Mucosa of descending colon (tissue), 3 donors: ENCODE measurements at regions not wholly inside any gene's neighbourhood (a gene's known extent, or its start where the extent isn't known, plus 50 kb on each side); places are given as distances from the start of the nearest gene placed in this dataset.

Experiments used
- ATAC-seq: fragments of 200-7000 bp; cut with Tn5 transposase; one replicate; pipeline ENCODE4 v1.9.1; 2020; ENCODE audit warnings: mild to moderate bottlenecking, moderate library complexity
- DNase-seq, 3 donors: peaks; one replicate each; pipeline ENCODE4 v3.0.0-alpha.2; 2020
- H3K36me3 ChIP-seq: fragments of 200-600 bp; one replicate; pipeline ENCODE4 v1.8.0; 2021; ENCODE audit warnings: low read depth, mild to moderate bottlenecking
- H3K4me1 ChIP-seq: fragments of 200-600 bp; one replicate; pipeline ENCODE4 v1.8.0; 2021; ENCODE audit warnings: low read depth, mild to moderate bottlenecking
- H3K4me3 ChIP-seq: fragments of 200-600 bp; one replicate; pipeline ENCODE4 v1.8.0; 2021; ENCODE audit warnings: mild to moderate bottlenecking
- H3K9me3 ChIP-seq: fragments of 200-600 bp; one replicate; pipeline ENCODE4 v1.8.0; 2021; ENCODE audit warnings: mild to moderate bottlenecking
- intact Hi-C, 2 donors: fragments of 100-400 bp; cut with DNase I in 1 of 2; cut with micrococcal nuclease in 1 of 2; formaldehyde crosslinking; loops; one replicate each; pipeline versions ENCODE4 v1.11.0 to v1.11.1; 2022; cut with DNase I, micrococcal nuclease
- TF ChIP-seq, protein P1 (sequence below): fragments of 200-600 bp; IDR thresholded peaks from one replicate; pipeline ENCODE4 v1.8.0; 2022; ENCODE audit warnings: antibody characterized with exemption, mild to moderate bottlenecking
- donor health status: DM: no; HTN: no; CAD: no; lungs with moderate emphysema.
- donor health status: DM: no; HTN: no; CAD: no.
- donor health status: DM: no; HTN: yes; CAD: no.

DNA sequence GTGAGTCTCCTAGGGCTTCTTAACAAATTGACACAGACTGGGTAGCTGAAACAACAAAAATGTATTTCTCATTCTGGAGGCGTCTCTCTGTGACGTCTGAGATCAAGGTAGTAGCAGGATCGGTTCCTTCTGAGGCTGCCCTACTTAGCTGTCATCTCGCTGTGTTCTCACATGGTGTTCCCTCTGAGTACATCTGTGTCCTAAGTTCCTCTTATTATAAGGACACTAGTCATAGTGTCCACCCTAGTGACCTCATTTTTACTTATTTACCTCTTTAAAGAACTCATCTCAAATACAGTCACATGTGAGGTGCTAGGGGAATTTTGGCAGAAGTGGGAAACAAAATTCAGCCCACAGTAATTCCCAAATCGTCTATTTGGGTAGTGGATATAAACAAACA lies 529.1 kb downstream of the NPIPA7 start:
- H3K4me3 ChIP-seq, result no peak overlapping the region
- no peaks in the 10 kb centered on the region for H3K36me3 ChIP-seq
- TF ChIP-seq, protein P1, sequence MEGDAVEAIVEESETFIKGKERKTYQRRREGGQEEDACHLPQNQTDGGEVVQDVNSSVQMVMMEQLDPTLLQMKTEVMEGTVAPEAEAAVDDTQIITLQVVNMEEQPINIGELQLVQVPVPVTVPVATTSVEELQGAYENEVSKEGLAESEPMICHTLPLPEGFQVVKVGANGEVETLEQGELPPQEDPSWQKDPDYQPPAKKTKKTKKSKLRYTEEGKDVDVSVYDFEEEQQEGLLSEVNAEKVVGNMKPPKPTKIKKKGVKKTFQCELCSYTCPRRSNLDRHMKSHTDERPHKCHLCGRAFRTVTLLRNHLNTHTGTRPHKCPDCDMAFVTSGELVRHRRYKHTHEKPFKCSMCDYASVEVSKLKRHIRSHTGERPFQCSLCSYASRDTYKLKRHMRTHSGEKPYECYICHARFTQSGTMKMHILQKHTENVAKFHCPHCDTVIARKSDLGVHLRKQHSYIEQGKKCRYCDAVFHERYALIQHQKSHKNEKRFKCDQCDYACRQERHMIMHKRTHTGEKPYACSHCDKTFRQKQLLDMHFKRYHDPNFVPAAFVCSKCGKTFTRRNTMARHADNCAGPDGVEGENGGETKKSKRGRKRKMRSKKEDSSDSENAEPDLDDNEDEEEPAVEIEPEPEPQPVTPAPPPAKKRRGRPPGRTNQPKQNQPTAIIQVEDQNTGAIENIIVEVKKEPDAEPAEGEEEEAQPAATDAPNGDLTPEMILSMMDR, result no peak
- no peaks in the 10 kb centered on the region for H3K4me1 ChIP-seq
- ATAC-seq (no peak), DNase-seq (no peak)
- intact Hi-C loops, result no loop called here
- no peaks in the 10 kb centered on the region for H3K9me3 ChIP-seq

DNA sequence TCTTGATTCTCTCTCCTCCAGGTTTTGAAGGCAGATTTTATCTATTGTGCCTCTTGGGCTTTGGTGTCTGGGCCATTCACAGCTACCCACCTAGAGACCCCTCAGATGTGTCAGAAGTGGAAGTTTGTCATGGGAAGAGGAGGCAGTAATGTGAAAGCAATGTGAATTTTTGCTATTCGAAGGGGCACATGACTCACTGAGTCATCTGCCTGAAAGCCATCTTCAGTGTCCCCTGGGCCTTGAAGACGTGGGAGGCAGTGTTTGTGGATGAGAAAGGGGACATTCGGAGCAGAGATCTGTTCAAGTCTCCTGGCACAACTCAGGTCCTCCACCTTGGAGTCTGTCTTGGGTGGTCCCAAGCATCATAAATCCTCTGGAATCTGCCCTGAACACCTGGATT lies 530.2 kb downstream of the NPIPA7 start:
- Histone ChIP-seq H3K36me3 (no peaks in the 10 kb centered on the region), H3K9me3 (no peaks in the 10 kb centered on the region), H3K4me1 (no peaks in the 10 kb centered on the region), H3K4me3 (no peak overlapping the region)
- TF ChIP-seq, protein P1, result no peak
- DNase-seq (no peak), ATAC-seq (no peak)
- intact Hi-C loops, result no loop called here

DNA sequence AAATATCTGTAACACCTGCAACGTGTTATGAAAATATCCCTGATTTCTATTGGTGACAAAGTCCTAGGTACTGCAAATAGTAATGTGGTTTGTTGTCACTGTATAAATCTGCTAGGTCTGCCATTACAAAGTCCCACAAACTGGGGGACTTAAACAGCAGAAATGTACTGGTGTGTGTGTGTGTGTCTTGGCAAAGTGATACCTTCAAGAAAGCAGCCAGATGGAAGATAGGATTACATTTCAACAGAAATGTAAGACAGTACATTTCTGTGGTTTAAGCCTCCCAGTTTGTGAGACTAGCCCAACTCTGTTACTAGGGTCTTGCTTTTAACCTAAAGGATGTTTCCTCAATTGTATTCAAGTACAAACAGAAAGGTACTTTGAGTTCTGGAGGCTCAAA lies 531.7 kb downstream of the NPIPA7 start:
- ATAC-seq (no peak), DNase-seq (no peak)
- Histone ChIP-seq H3K9me3 (no peaks in the 10 kb centered on the region), H3K4me1 (no peaks in the 10 kb centered on the region), H3K36me3 (no peaks in the 10 kb centered on the region), H3K4me3 (no peak overlapping the region)
- TF ChIP-seq, protein P1, result no peak
- intact Hi-C loops, result no loop called here

DNA sequence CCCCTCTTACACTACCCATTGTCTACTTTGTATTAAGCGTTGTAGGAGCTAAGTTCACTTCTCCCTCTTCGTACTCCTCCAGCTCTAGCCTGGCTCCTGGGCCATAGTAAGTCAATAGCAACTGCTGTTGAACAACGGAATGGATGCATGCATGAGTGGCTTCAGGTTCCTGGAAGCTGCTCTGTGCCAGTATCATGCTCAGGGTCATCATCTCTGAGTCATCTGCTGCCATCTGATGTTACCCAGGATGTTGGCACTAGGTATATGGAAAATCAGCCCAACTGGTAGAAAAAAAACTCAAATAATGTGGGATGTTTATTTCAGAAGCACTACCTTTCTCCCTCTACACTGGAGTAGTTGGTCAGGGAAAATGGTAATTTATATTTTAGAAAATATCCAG lies 536.8 kb downstream of the NPIPA7 start:
- ATAC-seq, result no peak
- DNase-seq, result no peak
- Histone ChIP-seq H3K4me1 (no peaks in the 10 kb centered on the region), H3K36me3 (no peaks in the 10 kb centered on the region), H3K9me3 (no peaks in the 10 kb centered on the region), H3K4me3 (no peak overlapping the region)
- TF ChIP-seq, protein P1, result no peak
- intact Hi-C loops, result no loop called here

DNA sequence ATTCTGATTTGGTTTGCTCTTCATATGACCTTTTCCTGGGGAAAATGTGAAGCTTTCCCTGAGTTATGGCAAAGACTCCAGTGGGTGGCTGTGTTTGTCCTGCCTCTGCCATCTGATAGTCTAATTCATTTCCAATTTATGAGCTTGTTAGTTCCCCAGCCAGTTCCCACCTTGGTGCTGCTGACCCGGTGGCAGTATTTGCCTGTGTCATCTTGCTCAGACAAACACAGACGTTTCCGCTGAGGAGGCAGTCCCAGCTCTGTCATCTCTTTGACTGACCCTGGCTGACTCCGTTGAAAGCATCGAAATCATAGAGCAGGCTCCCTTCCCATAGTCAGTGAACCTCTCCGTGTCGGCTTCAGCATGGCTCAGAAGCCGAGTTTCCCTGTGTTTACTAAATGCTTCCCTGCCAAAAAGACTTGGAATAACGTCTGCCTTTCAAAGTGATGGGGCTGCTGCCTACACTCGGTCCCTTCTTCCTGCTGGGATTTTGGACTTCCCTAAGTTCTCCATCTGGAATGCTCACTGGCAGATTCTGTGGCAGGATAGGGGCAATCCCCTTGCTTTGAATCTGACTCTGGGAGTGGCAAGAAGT lies 538.3 kb downstream of the NPIPA7 start:
- DNase-seq (no peak), ATAC-seq (no peak)
- H3K36me3 ChIP-seq, result no peaks in the 10 kb centered on the region
- H3K9me3 ChIP-seq, result no peaks in the 10 kb centered on the region
- no peak overlapping the region for H3K4me3 ChIP-seq
- no peaks in the 10 kb centered on the region for H3K4me1 ChIP-seq
- intact Hi-C loops, result no loop called here
- TF ChIP-seq, protein P1, result no peak

DNA sequence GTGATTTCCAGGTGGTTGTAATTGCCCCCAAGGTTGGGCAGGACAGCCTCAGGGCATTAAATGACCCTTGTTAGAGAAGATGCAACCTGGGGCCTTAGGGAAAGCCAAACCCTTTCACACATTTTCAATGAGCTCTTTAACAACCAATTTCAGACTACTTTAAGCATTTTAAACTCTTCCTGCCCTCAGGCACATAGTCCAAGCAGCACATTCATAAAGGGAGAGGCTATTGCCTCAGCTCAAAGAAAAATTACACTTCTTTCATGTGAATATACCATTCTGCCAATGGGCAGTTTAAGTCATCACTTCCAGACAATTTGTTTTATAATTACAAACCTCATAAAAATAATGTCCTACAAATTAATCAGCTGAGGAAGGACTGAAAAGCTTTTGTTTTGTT lies 544.5 kb downstream of the NPIPA7 start:
- no peaks in the 10 kb centered on the region for H3K36me3 ChIP-seq
- TF ChIP-seq, protein P1, result no peak
- DNase-seq (no peak), ATAC-seq (no peak)
- no peaks in the 10 kb centered on the region for H3K9me3 ChIP-seq
- no peak overlapping the region for H3K4me3 ChIP-seq
- H3K4me1 ChIP-seq, result no peaks in the 10 kb centered on the region
- intact Hi-C loops, result no loop called here
